ENCODE measurements at regions not wholly inside any gene's neighbourhood (a gene's known extent, or its start where the extent isn't known, plus 50 kb on each side); places are given as distances from the start of the nearest gene placed in this dataset.
"Not testable (repeated sequence)": the region's sequence is repeated elsewhere in the genome, so short reads cannot be mapped to it uniquely, and the experiment has no call there.

- DNase-seq (ENCODE audit: low spot score): no peak
Observed at GRCh38 chr13:53285896-53286430, 257.4 kb downstream of the OLFM4 start.

GRCh38 chr13:53298396-53298795, 269.8 kb downstream of the OLFM4 start:
- no peak for DNase-seq (ENCODE audit: low spot score)

GRCh38 chr13:53301449-53301848, 272.8 kb downstream of the OLFM4 start:
- no peak for DNase-seq (ENCODE audit: low spot score)

- not testable (repeated sequence) for DNase-seq (ENCODE audit: low spot score)
Observed at GRCh38 chr13:53305419-53305818, 276.8 kb downstream of the OLFM4 start.

- no peak for DNase-seq (ENCODE audit: low spot score)
Observed at GRCh38 chr13:53310786-53311185, 282.2 kb downstream of the OLFM4 start.

GRCh38 chr13:53311561-53311960, 282.9 kb downstream of the OLFM4 start:
- no peak for DNase-seq (ENCODE audit: low spot score)

GRCh38 chr13:53321296-53321801, 292.7 kb downstream of the OLFM4 start:
- DNase-seq (ENCODE audit: low spot score): no peak

GRCh38 chr13:53324656-53325055, 296.0 kb downstream of the OLFM4 start:
- no peak for DNase-seq (ENCODE audit: low spot score)

GRCh38 chr13:53326716-53327115, 298.1 kb downstream of the OLFM4 start:
- DNase-seq (ENCODE audit: low spot score): no peak

- no peak for DNase-seq (ENCODE audit: low spot score)
Observed at GRCh38 chr13:53327680-53328315, 299.2 kb downstream of the OLFM4 start.

GRCh38 chr13:53336441-53337160, 308.0 kb downstream of the OLFM4 start:
- no peak for DNase-seq (ENCODE audit: low spot score)

- no peak for DNase-seq (ENCODE audit: low spot score)
Observed at GRCh38 chr13:53338760-53339159, 310.1 kb downstream of the OLFM4 start.

- no peak for DNase-seq (ENCODE audit: low spot score)
Observed at GRCh38 chr13:53340505-53341143, 312.0 kb downstream of the OLFM4 start.

GRCh38 chr13:53341144-53341510, 312.5 kb downstream of the OLFM4 start:
- no peak for DNase-seq (ENCODE audit: low spot score)

- DNase-seq (ENCODE audit: low spot score): no peak
Observed at GRCh38 chr13:53342623-53343360, 314.2 kb downstream of the OLFM4 start.

- DNase-seq (ENCODE audit: low spot score): no peak
Observed at GRCh38 chr13:53343361-53343744, 314.7 kb downstream of the OLFM4 start.

GRCh38 chr13:53351021-53351420, 322.4 kb downstream of the OLFM4 start:
- DNase-seq (ENCODE audit: low spot score): no peak

- no peak for DNase-seq (ENCODE audit: low spot score)
Observed at GRCh38 chr13:53357582-53357981, 329.0 kb downstream of the OLFM4 start.

- no peak for DNase-seq (ENCODE audit: low spot score)
Observed at GRCh38 chr13:53368948-53369347, 340.3 kb downstream of the OLFM4 start.

GRCh38 chr13:53379485-53379884, 350.9 kb downstream of the OLFM4 start:
- no peak for DNase-seq (ENCODE audit: low spot score)

- no peak for DNase-seq (ENCODE audit: low spot score)
Observed at GRCh38 chr13:53382008-53382407, 353.4 kb downstream of the OLFM4 start.

GRCh38 chr13:53398051-53398450, 369.4 kb downstream of the OLFM4 start:
- no peak for DNase-seq (ENCODE audit: low spot score)
